ENCODE measurements at regions not wholly inside any gene's neighbourhood (a gene's known extent, or its start where the extent isn't known, plus 50 kb on each side); places are given as distances from the start of the nearest gene placed in this dataset.

DNA sequence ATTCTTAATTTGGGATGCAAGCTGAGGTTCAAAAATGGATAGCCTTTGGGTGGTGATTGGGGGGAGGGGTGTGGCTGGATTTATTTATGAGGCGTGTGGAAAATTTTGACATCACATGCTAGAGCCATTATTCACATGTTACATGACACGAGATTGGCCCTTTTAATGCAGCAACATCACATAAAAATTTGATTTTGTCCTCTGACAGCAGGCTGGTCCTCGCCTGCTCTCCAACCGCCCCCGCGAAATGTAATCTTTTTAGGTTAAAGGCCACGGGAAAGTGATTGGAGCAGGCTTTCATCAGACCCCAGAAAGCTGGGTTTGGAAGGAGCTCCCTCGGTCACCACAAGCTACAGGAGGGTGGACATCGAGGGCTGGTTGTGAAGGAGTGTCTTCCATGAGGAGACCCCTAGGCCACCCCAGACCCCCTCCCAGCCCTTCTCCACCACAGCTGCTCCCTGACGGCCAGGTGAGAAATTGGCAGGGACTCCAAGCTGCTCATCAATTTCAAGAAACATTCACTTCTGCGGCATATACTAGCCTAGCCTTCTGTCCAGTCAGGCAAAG, 502.7 kb upstream of the PSMD7 start:
- Histone ChIP-seq H3K27ac (no peak overlapping the region), H3K36me3 (no peaks in the 10 kb centered on the region), H3K4me1 (no peaks in the 10 kb centered on the region), H3K9me3 (no peaks in the 10 kb centered on the region), H3K4me3 (no peak overlapping the region), H3K27me3 (no peaks in the 10 kb centered on the region)
- TF ChIP-seq POLR2A (IDR thresholded peaks at IDR 0.05): no peak
- no peak for TF ChIP-seq CTCF (IDR thresholded peaks at IDR 0.05)
- intact Hi-C loops (cut with DNase I): no loop called here
- ATAC-seq (no peak), DNase-seq (no peak)
- WGBS (ENCODE audit: insufficient coverage, low coverage, low lambda C conversion rate, missing lambda C conversion rate): 44% methylated on average over 4 of the region's 11 CpGs

DNA sequence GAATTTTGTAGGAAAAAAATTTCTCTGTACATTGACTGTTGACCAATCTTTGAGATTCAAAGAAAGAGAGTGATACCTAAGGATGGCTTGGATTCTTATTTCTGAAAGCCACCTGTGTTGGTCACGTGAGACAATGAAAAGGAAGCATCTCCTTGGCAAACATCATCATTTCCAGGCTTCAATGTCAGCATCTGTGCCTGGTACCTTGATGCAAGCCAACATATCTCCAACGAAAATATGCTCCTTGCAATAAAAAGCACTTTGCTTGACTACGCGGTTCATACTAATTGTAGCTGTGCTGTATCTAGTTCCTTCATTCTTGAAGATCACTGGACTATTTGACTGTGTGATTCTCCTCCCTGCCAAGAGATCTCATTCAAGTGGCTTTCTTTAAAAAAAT, 503.4 kb upstream of the PSMD7 start:
- intact Hi-C loops (cut with DNase I): no loop called here
- Histone ChIP-seq H3K4me3 (no peak overlapping the region), H3K27ac (no peak overlapping the region), H3K27me3 (no peaks in the 10 kb centered on the region), H3K36me3 (no peaks in the 10 kb centered on the region), H3K4me1 (no peaks in the 10 kb centered on the region), H3K9me3 (no peaks in the 10 kb centered on the region)
- ATAC-seq (no peak), DNase-seq (no peak)
- 64% methylated on average over 3 of the region's 4 CpGs for whole genome bisulfite sequencing (ENCODE audit: insufficient coverage, low coverage, low lambda C conversion rate, missing lambda C conversion rate)
- TF ChIP-seq CTCF (IDR thresholded peaks at IDR 0.05): no peak
- no peak for TF ChIP-seq POLR2A (IDR thresholded peaks at IDR 0.05)

GRCh38 chr16:73792199-73793020, 504.2 kb upstream of the PSMD7 start:
- no peak for ATAC-seq
- TF ChIP-seq CTCF (IDR thresholded peaks at IDR 0.05) (no peak), POLR2A (IDR thresholded peaks at IDR 0.05) (no peak)
- Histone ChIP-seq H3K27ac (no peak overlapping the region), H3K27me3 (no peaks in the 10 kb centered on the region), H3K9me3 (no peaks in the 10 kb centered on the region), H3K4me3 (no peak overlapping the region), H3K36me3 (no peaks in the 10 kb centered on the region), H3K4me1 (no peaks in the 10 kb centered on the region)
- no peak for DNase-seq
- intact Hi-C loops (cut with DNase I): no loop called here
- 60% methylated on average over 15 of the region's 15 CpGs for WGBS (ENCODE audit: insufficient coverage, low coverage, low lambda C conversion rate, missing lambda C conversion rate)

DNA sequence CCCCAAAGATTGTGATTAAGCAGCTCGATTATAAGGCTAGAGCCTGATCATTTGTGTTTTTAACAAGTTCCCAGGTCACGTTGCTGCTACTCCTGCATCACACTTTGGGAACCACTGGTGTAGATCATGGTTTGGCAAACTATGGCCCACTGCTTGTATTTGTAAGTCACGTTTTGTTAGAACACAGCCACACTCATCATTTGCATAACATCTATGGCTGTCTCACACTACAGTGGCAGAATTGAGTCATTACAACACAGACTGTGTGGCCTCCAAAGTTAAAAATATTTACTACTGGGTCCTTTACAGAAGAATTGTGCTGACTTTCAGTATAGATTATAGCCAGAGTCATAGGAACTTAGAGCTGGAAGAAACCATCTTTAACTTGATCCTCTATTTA, 515.3 kb upstream of the PSMD7 start:
- no peaks in the 10 kb centered on the region for H3K36me3 ChIP-seq
- no peak overlapping the region for H3K27ac ChIP-seq
- H3K27me3 ChIP-seq: no peaks in the 10 kb centered on the region
- TF ChIP-seq CTCF (IDR thresholded peaks at IDR 0.05) (no peak), POLR2A (IDR thresholded peaks at IDR 0.05) (no peak)
- ATAC-seq (no peak), DNase-seq (no peak)
- WGBS (ENCODE audit: insufficient coverage, low coverage, low lambda C conversion rate, missing lambda C conversion rate): 19% methylated on average over 3 of the region's 3 CpGs
- intact Hi-C loops (cut with DNase I): no loop called here
- no peaks in the 10 kb centered on the region for H3K9me3 ChIP-seq
- no peaks in the 10 kb centered on the region for H3K4me1 ChIP-seq
- no peak overlapping the region for H3K4me3 ChIP-seq

Measured in right lobe of liver (tissue), 6 donors.